Astrocyte (in vitro differentiated cells and primary cell): ENCODE measurements at regions not wholly inside any gene's neighbourhood (a gene's known extent, or its start where the extent isn't known, plus 50 kb on each side); places are given as distances from the start of the nearest gene placed in this dataset.

Source experiments
- CTCF ChIP-seq: IDR thresholded peaks from 2 replicates; pipeline ENCODE4 v1.5.1; 2011; ENCODE audit warnings: low read depth, mild to moderate bottlenecking, inconsistent platforms, low read length, moderate library complexity; ENCODE audit not compliant: insufficient read depth
- EZH2 ChIP-seq: IDR thresholded peaks from 2 replicates; pipeline ENCODE4 v1.6.1; 2012; ENCODE audit warnings: mild to moderate bottlenecking, low read length, inconsistent platforms; ENCODE audit not compliant: insufficient read depth

GRCh38 chr2:24420373-24420772 lies 60.0 kb upstream of the ITSN2 start:
- TF ChIP-seq CTCF (no peak), EZH2 (no peak)
